Mucosa of descending colon (tissue), 3 donors: ENCODE measurements at regions not wholly inside any gene's neighbourhood (a gene's known extent, or its start where the extent isn't known, plus 50 kb on each side); places are given as distances from the start of the nearest gene placed in this dataset.

ENCODE experiments used
- ATAC-seq: fragments of 200-7000 bp; cut with Tn5 transposase; one replicate; pipeline ENCODE4 v1.9.1; 2020; ENCODE audit warnings: mild to moderate bottlenecking, moderate library complexity
- DNase-seq, 3 donors: peaks; one replicate each; pipeline ENCODE4 v3.0.0-alpha.2; 2020
- H3K36me3 ChIP-seq: fragments of 200-600 bp; one replicate; pipeline ENCODE4 v1.8.0; 2021; ENCODE audit warnings: low read depth, mild to moderate bottlenecking
- H3K4me1 ChIP-seq: fragments of 200-600 bp; one replicate; pipeline ENCODE4 v1.8.0; 2021; ENCODE audit warnings: low read depth, mild to moderate bottlenecking
- H3K4me3 ChIP-seq: fragments of 200-600 bp; one replicate; pipeline ENCODE4 v1.8.0; 2021; ENCODE audit warnings: mild to moderate bottlenecking
- H3K9me3 ChIP-seq: fragments of 200-600 bp; one replicate; pipeline ENCODE4 v1.8.0; 2021; ENCODE audit warnings: mild to moderate bottlenecking
- CTCF ChIP-seq: fragments of 200-600 bp; IDR thresholded peaks from one replicate; pipeline ENCODE4 v1.8.0; 2022; ENCODE audit warnings: antibody characterized with exemption, mild to moderate bottlenecking
- intact Hi-C, 2 donors: fragments of 100-400 bp; cut with DNase I in 1 of 2; cut with micrococcal nuclease in 1 of 2; formaldehyde crosslinking; loops; one replicate each; pipeline versions ENCODE4 v1.11.0 to v1.11.1; 2022; cut with DNase I, micrococcal nuclease
- donor health status: DM: no; HTN: no; CAD: no; lungs with moderate emphysema.
- donor health status: DM: no; HTN: no; CAD: no.
- donor health status: DM: no; HTN: yes; CAD: no.

GRCh38 chr9:74102702-74103101, 394.4 kb upstream of the RORB start:
- Histone ChIP-seq H3K4me1 (no peaks in the 10 kb centered on the region), H3K4me3 (no peak overlapping the region), H3K36me3 (no peaks in the 10 kb centered on the region), H3K9me3 (no peaks in the 10 kb centered on the region)
- ATAC-seq (no peak), DNase-seq (no peak)
- TF ChIP-seq CTCF: no peak
- intact Hi-C loops: no loop called here

GRCh38 chr9:74107692-74108091, 389.4 kb upstream of the RORB start:
- intact Hi-C loops: no loop called here
- DNase-seq (no peak), ATAC-seq (no peak)
- no peak for TF ChIP-seq CTCF
- Histone ChIP-seq H3K4me1 (no peaks in the 10 kb centered on the region), H3K36me3 (no peaks in the 10 kb centered on the region), H3K4me3 (no peak overlapping the region), H3K9me3 (no peaks in the 10 kb centered on the region)

- no peaks in the 10 kb centered on the region for H3K9me3 ChIP-seq
- no peak for TF ChIP-seq CTCF
- intact Hi-C loops: no loop called here
- no peaks in the 10 kb centered on the region for H3K4me1 ChIP-seq
- H3K4me3 ChIP-seq: no peak overlapping the region
- H3K36me3 ChIP-seq: no peaks in the 10 kb centered on the region
- DNase-seq (no peak), ATAC-seq (no peak)
Observed at GRCh38 chr9:74115976-74116375, 381.2 kb upstream of the RORB start.

GRCh38 chr9:74117151-74117550, 380.0 kb upstream of the RORB start:
- intact Hi-C loops: no loop called here
- no peak for DNase-seq
- Histone ChIP-seq H3K4me1 (no peaks in the 10 kb centered on the region), H3K36me3 (no peaks in the 10 kb centered on the region), H3K9me3 (no peaks in the 10 kb centered on the region), H3K4me3 (no peak overlapping the region)
- no peak for TF ChIP-seq CTCF
- no peak for ATAC-seq

- Histone ChIP-seq H3K36me3 (no peaks in the 10 kb centered on the region), H3K9me3 (no peaks in the 10 kb centered on the region), H3K4me3 (no peak overlapping the region), H3K4me1 (no peaks in the 10 kb centered on the region)
- no peak for TF ChIP-seq CTCF
- DNase-seq: no peak
- ATAC-seq: no peak
- intact Hi-C loops: no loop called here
Observed at GRCh38 chr9:74117731-74118130, 379.4 kb upstream of the RORB start.

GRCh38 chr9:74120061-74120460, 377.1 kb upstream of the RORB start:
- no peaks in the 10 kb centered on the region for H3K4me1 ChIP-seq
- no peaks in the 10 kb centered on the region for H3K36me3 ChIP-seq
- no peaks in the 10 kb centered on the region for H3K9me3 ChIP-seq
- no peak for DNase-seq
- TF ChIP-seq CTCF: no peak
- no peak overlapping the region for H3K4me3 ChIP-seq
- intact Hi-C loops: no loop called here
- ATAC-seq: no peak
